Fibroblast of lung (primary cell): ENCODE measurements at regions not wholly inside any gene's neighbourhood (a gene's known extent, or its start where the extent isn't known, plus 50 kb on each side); places are given as distances from the start of the nearest gene placed in this dataset.

Experiments
- CTCF ChIP-seq, 2 donors: IDR thresholded peaks in 1 of 2; conservative IDR thresholded peaks in 1 of 2; 1 replicate in 1 of 2; 2 replicates in 1 of 2; pipeline ENCODE4 v1.5.1; 2011 to 2012; ENCODE audit warnings: low read length in 2 of 2, control low read depth in 1 of 2, inconsistent platforms in 1 of 2, low read depth in 1 of 2, mild to moderate bottlenecking in 1 of 2
- EZH2 ChIP-seq: IDR thresholded peaks from 2 replicates; pipeline ENCODE4 v1.5.1; 2012; ENCODE audit warnings: low read length, control low read depth, mild to moderate bottlenecking; ENCODE audit errors: missing control alignments

GRCh38 chr19:28498404-28498976, 714.5 kb downstream of the UQCRFS1 start:
- no peak for TF ChIP-seq CTCF (conservative IDR thresholded peaks at IDR 0.05 in 1 of 2, IDR thresholded peaks at IDR 0.05 in 1 of 2; ENCODE audit: low read depth in 1 of 2, low read length in 2 of 2)
- TF ChIP-seq EZH2, result no peak
